H1 (cell line): ENCODE measurements at regions not wholly inside any gene's neighbourhood (a gene's known extent, or its start where the extent isn't known, plus 50 kb on each side); places are given as distances from the start of the nearest gene placed in this dataset.

ENCODE experiments used
- BACH1 ChIP-seq: IDR thresholded peaks from 2 replicates; pipeline ENCODE4 v1.6.1; 2012; ENCODE audit warnings: low read length, improper control_type of control experiment
- BRCA1 ChIP-seq: IDR thresholded peaks from 2 replicates; pipeline ENCODE4 v1.6.1; 2012; ENCODE audit warnings: low read depth, low read length, improper control_type of control experiment
- EP300 ChIP-seq, 2 experiments: IDR thresholded peaks; 1 replicate in 1 of 2; 2 replicates in 1 of 2; pipeline ENCODE4 v1.6.1; 2011 to 2012; ENCODE audit warnings: low read depth in 2 of 2, low read length in 2 of 2, mild to moderate bottlenecking in 2 of 2, borderline replicate concordance in 1 of 2, inconsistent platforms in 1 of 2, moderate library complexity in 1 of 2
- JUN ChIP-seq: IDR thresholded peaks from 2 replicates; pipeline ENCODE4 v1.6.1; 2011; ENCODE audit warnings: low read depth, mild to moderate bottlenecking, improper control_type of control experiment, low read length
- NANOG ChIP-seq: IDR thresholded peaks from 2 replicates; pipeline ENCODE4 v1.6.1; 2011; ENCODE audit warnings: low read length, low read depth, mild to moderate bottlenecking, inconsistent platforms; ENCODE audit not compliant: insufficient read depth, poor library complexity, severe bottlenecking
- SAP30 ChIP-seq: fragments of 300-600 bp; sonication (generic); IDR thresholded peaks from 2 replicates; pipeline ENCODE4 v1.7.1; 2012; ENCODE audit warnings: low read length, moderate library complexity, mild to moderate bottlenecking, inconsistent platforms; ENCODE audit not compliant: insufficient read depth, insufficient replicate concordance
- SIN3A ChIP-seq, 2 experiments: IDR thresholded peaks in 1 of 2; conservative IDR thresholded peaks in 1 of 2; 2 replicates each; pipeline ENCODE4 v1.6.1; 2011 to 2012; ENCODE audit warnings: low read length in 2 of 2, improper control_type of control experiment in 1 of 2, low read depth in 1 of 2, mild to moderate bottlenecking in 1 of 2
- SRF ChIP-seq: IDR thresholded peaks from 2 replicates; pipeline ENCODE4 v1.6.1; 2011; ENCODE audit warnings: mild to moderate bottlenecking, low read depth, low read length, moderate library complexity
- TBP ChIP-seq: IDR thresholded peaks from 2 replicates; pipeline ENCODE4 v1.6.1; 2011; ENCODE audit warnings: low read depth, low read length, improper control_type of control experiment

DNA sequence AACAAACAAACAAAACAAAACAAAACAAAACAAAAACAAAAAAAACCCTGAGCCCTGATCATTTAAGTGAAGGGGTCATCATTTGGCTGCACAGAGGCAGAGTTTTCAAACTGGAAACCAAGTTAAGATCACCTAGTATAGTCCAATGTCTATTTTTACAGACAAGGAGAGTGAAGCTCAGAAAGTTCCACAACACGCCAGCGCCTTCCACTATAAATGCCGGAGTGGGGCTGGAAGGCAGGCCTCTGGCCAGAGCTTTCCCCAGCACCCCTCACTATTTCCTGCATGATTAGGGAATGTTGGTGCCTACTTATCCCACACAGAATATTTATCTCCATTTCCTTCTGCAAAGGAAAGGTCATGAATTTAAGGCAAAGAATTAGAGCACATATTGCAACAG, 319.7 kb upstream of the WWC1 start (continued):
- TF ChIP-seq SRF (no peak), BACH1 (no peak), EP300 (IDR thresholded peaks at IDR 0.05; ENCODE audit: borderline replicate concordance in 1 of 2, low read depth in 2 of 2, low read length in 2 of 2) (no peak), BRCA1 (no peak), SAP30 (no peak), TBP (no peak), NANOG (no peak), SIN3A (conservative IDR thresholded peaks at IDR 0.05 in 1 of 2, IDR thresholded peaks at IDR 0.05 in 1 of 2; ENCODE audit: low read depth in 1 of 2, low read length in 2 of 2) (no peak), JUN (no peak)
